HFF-Myc (cell line): ENCODE measurements at regions not wholly inside any gene's neighbourhood (a gene's known extent, or its start where the extent isn't known, plus 50 kb on each side); places are given as distances from the start of the nearest gene placed in this dataset.
"Not testable (repeated sequence)": the region's sequence is repeated elsewhere in the genome, so short reads cannot be mapped to it uniquely, and the experiment has no call there.

Experiments used
- DNase-seq: peaks from one replicate; pipeline ENCODE4 v3.0.0-alpha.2; 2011; ENCODE audit warnings: low read depth; ENCODE audit errors: extremely low read depth
- H3K4me3 ChIP-seq: replicated peaks from 2 replicates; pipeline ENCODE4 v1.5.1; 2011; ENCODE audit warnings: low read depth, mild to moderate bottlenecking, control low read depth, low read length
- TF ChIP-seq, protein P1 (sequence below): IDR thresholded peaks from 2 replicates; pipeline ENCODE4 v1.5.1; 2012; ENCODE audit warnings: mild to moderate bottlenecking, low read depth, low read length, control low read depth; ENCODE audit errors: missing control alignments

DNA sequence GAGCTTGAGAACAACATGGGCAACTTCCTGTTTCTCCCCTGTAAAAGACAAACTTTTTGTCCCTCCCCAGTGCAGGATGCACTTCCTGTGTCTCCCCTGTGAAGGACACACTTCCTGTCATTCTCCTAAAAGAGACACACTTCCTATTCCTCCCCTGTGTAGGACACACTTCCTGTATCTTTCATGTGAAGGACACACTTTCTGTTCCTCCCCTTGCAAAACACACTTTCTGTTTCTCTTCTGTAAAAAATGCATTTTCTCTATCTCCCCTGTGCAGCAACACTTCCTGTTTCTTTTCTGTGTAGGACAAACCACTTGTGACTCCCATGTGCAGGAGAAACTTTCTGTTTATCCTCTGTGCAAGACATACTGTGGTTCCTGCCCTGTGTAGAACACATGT is 488.6 kb upstream of the USP9Y start:
- DNase-seq: no peak
- no peak overlapping the region for H3K4me3 ChIP-seq
- TF ChIP-seq, protein P1, sequence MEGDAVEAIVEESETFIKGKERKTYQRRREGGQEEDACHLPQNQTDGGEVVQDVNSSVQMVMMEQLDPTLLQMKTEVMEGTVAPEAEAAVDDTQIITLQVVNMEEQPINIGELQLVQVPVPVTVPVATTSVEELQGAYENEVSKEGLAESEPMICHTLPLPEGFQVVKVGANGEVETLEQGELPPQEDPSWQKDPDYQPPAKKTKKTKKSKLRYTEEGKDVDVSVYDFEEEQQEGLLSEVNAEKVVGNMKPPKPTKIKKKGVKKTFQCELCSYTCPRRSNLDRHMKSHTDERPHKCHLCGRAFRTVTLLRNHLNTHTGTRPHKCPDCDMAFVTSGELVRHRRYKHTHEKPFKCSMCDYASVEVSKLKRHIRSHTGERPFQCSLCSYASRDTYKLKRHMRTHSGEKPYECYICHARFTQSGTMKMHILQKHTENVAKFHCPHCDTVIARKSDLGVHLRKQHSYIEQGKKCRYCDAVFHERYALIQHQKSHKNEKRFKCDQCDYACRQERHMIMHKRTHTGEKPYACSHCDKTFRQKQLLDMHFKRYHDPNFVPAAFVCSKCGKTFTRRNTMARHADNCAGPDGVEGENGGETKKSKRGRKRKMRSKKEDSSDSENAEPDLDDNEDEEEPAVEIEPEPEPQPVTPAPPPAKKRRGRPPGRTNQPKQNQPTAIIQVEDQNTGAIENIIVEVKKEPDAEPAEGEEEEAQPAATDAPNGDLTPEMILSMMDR: no peak

DNA sequence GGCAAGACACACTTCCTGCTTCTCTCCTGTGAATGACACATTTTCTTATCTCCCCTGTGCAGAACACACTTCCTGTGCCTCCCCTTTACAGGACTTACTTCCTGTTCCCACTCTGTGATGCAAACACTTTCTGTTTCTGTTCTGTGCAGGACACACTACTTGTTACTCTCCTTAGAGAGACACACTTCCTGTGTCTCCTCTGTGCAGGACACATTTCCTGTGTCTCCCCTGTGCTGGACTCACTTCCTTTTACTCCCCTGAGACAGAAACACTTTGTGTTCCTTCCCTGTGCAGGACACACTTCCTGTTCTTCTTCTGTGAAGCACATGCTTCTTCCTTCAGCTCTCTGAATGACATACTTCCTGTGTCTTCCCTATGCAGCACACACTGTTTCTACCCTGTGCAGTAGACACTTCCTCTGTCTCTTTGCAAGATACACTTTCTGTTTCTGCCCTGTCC is 485.4 kb upstream of the USP9Y start:
- no peak overlapping the region for H3K4me3 ChIP-seq
- TF ChIP-seq, protein P1: no peak
- no peak for DNase-seq

DNA sequence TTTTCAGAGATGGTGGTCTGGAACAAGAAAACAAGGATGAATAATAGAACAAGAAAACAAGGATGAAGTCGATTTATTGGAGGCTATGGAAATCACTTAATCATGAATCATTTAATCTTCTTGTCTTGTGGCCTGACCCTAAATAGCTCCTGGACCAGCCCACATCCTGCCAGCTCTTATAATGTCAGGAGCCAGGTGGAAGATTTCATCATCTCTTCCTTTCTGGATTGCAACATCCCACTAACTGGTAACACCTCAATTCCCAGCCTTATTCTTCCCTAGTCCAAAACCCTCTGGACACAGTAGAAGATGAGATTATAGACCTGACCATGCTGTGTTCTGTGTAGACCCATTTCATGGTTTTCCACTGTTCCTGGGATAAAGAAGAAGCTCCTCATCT is 470.1 kb upstream of the USP9Y start:
- TF ChIP-seq, protein P1: no peak
- DNase-seq: no peak
- H3K4me3 ChIP-seq: no peak overlapping the region

DNA sequence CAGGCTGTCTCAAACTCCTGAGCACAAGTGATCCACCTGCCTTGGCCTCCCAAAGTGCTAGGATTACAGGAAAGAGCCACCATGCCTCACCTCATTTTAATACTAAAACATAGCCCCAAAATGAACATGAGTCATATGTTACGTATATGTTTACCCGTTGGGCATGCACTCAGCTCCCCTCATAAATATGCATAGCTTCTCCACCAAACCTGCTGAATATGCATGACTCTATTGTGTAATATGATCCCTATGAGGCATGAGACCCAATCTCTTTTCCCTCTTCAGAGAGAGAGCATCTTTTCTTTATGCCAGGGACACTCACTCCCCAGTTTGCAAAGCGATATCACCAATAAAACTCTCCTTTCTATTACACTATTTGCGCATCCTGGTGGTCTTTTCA is 464.6 kb upstream of the USP9Y start:
- H3K4me3 ChIP-seq: no peak overlapping the region
- TF ChIP-seq, protein P1: no peak
- DNase-seq: no peak

DNA sequence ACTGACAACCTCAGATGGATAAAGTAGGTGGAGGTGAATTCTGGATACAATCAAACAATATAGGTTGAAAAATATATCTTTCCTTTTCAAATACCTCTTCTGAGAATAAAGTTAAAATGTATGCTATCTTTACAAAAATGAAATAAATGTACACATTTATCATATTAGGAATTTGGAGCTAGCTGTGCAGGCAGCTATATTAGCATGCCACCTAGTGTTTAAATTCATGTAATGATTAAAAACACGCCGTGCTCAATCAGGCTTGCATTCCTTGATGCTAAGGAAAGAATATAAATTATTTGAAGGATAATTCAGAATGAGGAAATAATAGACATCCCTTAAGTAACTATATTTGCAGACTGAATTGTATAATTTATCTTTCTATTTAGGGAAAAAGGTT is 460.7 kb upstream of the USP9Y start:
- not testable (repeated sequence) for H3K4me3 ChIP-seq, DNase-seq

DNA sequence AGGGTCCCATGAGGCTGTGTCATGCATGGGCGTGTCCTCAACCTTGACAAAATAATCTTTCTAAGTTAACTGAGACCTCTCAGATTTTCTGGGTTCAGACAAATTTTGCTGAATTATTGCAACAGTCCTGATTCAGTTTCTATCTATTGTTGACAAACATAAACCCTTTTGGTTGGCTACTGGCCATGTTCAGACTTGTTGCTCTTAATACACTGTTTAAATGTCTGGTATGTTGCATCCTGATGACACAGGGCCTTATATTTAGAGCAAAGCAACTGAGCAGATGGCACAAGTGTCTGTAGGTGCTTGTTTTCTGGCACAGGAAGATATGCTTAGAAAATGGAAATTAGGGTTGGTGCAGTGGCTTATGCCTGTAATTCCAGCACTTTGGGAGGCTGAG is 456.9 kb upstream of the USP9Y start:
- TF ChIP-seq, protein P1: no peak
- no peak overlapping the region for H3K4me3 ChIP-seq
- no peak for DNase-seq

DNA sequence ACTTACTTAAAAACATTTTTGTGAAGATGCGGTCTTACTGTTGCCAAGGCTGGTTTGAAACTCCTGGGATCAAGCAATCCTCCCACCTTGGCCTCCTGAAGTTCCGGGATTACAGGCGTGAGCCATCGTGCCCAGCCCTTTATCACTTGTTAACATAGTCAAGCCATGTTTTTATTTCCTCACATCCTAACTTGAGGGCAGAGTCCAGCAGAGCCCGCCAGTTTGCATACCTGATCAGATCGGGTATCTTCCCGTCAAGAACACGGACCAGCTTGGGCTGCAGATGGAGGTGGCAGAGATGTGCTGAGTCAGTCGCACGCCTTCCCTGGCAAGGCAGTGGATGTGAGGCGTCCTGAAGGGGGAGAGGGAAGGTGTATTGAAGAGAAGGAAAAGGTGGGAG is 447.3 kb upstream of the USP9Y start:
- no peak overlapping the region for H3K4me3 ChIP-seq
- DNase-seq: no peak
- TF ChIP-seq, protein P1: no peak
